Trophoblast cell (in vitro differentiated cells and primary cell): ENCODE measurements at regions not wholly inside any gene's neighbourhood (a gene's known extent, or its start where the extent isn't known, plus 50 kb on each side); places are given as distances from the start of the nearest gene placed in this dataset.

Source experiments
- DNase-seq, 2 donors: peaks; one replicate each; pipeline ENCODE4 v3.0.0-alpha.2; 2016
- H2AFZ ChIP-seq: 2 replicates; pipeline ENCODE4 v1.6.1; 2013; ENCODE audit warnings: low read length, moderate library complexity, mild to moderate bottlenecking; ENCODE audit not compliant: insufficient read depth, poor library complexity
- H2AK5ac ChIP-seq: 2 replicates; pipeline ENCODE4 v1.6.1; 2013; ENCODE audit warnings: mild to moderate bottlenecking, low read length
- H2BK120ac ChIP-seq: 2 replicates; pipeline ENCODE4 v1.6.1; 2013; ENCODE audit warnings: low read length, mild to moderate bottlenecking, moderate library complexity; ENCODE audit not compliant: insufficient read depth, poor library complexity
- H2BK12ac ChIP-seq: 2 replicates; pipeline ENCODE4 v1.6.1; 2013; ENCODE audit warnings: mild to moderate bottlenecking, low read length, moderate library complexity
- H2BK5ac ChIP-seq: 2 replicates; pipeline ENCODE4 v1.6.1; 2013; ENCODE audit warnings: low read length, low read depth, moderate library complexity, mild to moderate bottlenecking; ENCODE audit not compliant: poor library complexity
- H3K14ac ChIP-seq: 2 replicates; pipeline ENCODE4 v1.6.1; 2013; ENCODE audit warnings: mild to moderate bottlenecking, low read length
- H3K18ac ChIP-seq: 2 replicates; pipeline ENCODE4 v1.6.1; 2013; ENCODE audit warnings: mild to moderate bottlenecking, low read length
- H3K23ac ChIP-seq: 2 replicates; pipeline ENCODE4 v1.6.1; 2013; ENCODE audit warnings: low read length
- H3K27ac ChIP-seq: 2 replicates; pipeline ENCODE4 v1.5.1; 2013; ENCODE audit warnings: low read depth, mild to moderate bottlenecking, inconsistent platforms, low read length, moderate library complexity
- H3K27me3 ChIP-seq: 2 replicates; pipeline ENCODE4 v1.6.1; 2013; ENCODE audit warnings: inconsistent platforms, mild to moderate bottlenecking, low read length, moderate library complexity; ENCODE audit not compliant: insufficient read depth
- H3K36me3 ChIP-seq, 2 experiments: 1 replicate in 1 of 2; 2 replicates in 1 of 2; pipeline ENCODE4 v1.6.1; 2013; ENCODE audit warnings: low read length in 2 of 2, mild to moderate bottlenecking in 2 of 2, moderate library complexity in 1 of 2; ENCODE audit not compliant: insufficient read depth in 2 of 2, control insufficient read depth in 1 of 2
- H3K4ac ChIP-seq: 2 replicates; pipeline ENCODE4 v1.6.1; 2013; ENCODE audit warnings: low read depth, mild to moderate bottlenecking, low read length, moderate library complexity
- H3K4me1 ChIP-seq, 2 experiments: 1 replicate in 1 of 2; 2 replicates in 1 of 2; pipeline ENCODE4 v1.6.1; 2013; ENCODE audit warnings: low read length in 2 of 2, mild to moderate bottlenecking in 2 of 2, moderate library complexity in 1 of 2; ENCODE audit not compliant: insufficient read depth in 2 of 2, control insufficient read depth in 1 of 2
- H3K4me2 ChIP-seq: 2 replicates; pipeline ENCODE4 v1.6.1; 2013; ENCODE audit warnings: inconsistent platforms, mild to moderate bottlenecking, low read length, moderate library complexity
- H3K4me3 ChIP-seq: 2 replicates; pipeline ENCODE4 v1.5.1; 2013; ENCODE audit warnings: mild to moderate bottlenecking, low read depth, low read length, inconsistent platforms
- H3K79me1 ChIP-seq: one replicate; pipeline ENCODE4 v1.6.1; 2013; ENCODE audit warnings: low read length
- H3K79me2 ChIP-seq: 2 replicates; pipeline ENCODE4 v1.6.1; 2013; ENCODE audit warnings: low read length, mild to moderate bottlenecking; ENCODE audit not compliant: control insufficient read depth, insufficient read depth, poor library complexity
- H3K9ac ChIP-seq: 2 replicates; pipeline ENCODE4 v1.6.1; 2013; ENCODE audit warnings: mild to moderate bottlenecking, low read length
- H3K9me3 ChIP-seq: 2 replicates; pipeline ENCODE4 v1.6.1; 2013; ENCODE audit warnings: low read depth, mild to moderate bottlenecking, control low read depth, inconsistent platforms, low read length; ENCODE audit not compliant: insufficient read depth
- H4K12ac ChIP-seq: 2 replicates; pipeline ENCODE4 v1.6.1; 2013; ENCODE audit warnings: low read depth, mild to moderate bottlenecking, low read length, moderate library complexity
- H4K8ac ChIP-seq: 2 replicates; pipeline ENCODE4 v1.6.1; 2013; ENCODE audit warnings: low read depth, mild to moderate bottlenecking, low read length, moderate library complexity
- H4K91ac ChIP-seq: one replicate; pipeline ENCODE4 v1.6.1; 2013; ENCODE audit warnings: low read depth, mild to moderate bottlenecking, low read length, moderate library complexity
- WGBS: extraction: QIAGEN DNeasy Blood & Tissue Kit; methylation state at CpG from one replicate; pipeline ENCODE4 v1.1.7; 2013; ENCODE audit warnings: missing lambda C conversion rate; ENCODE audit not compliant: insufficient read length, insufficient coverage; ENCODE audit errors: extremely low coverage; 5-methylcytosine and 5-hydroxymethylcytosine counted together

- Histone ChIP-seq H4K8ac (no peak overlapping the region), H3K27ac (no peak overlapping the region), H3K4me3 (no peak overlapping the region), H2AK5ac (no peak overlapping the region), H2BK5ac (no peak overlapping the region), H4K12ac (no peak overlapping the region), H3K4me2 (no peak overlapping the region), H3K27me3 (no peaks in the 10 kb centered on the region), H3K4ac (no peak overlapping the region), H3K23ac (no peak overlapping the region), H4K91ac (no peak overlapping the region), H3K9ac (no peak overlapping the region), H3K9me3 (no peaks in the 10 kb centered on the region), H2AFZ (no peak overlapping the region), H3K14ac (no peak overlapping the region), H3K36me3 (no peaks in the 10 kb centered on the region), H2BK120ac (no peak overlapping the region), H2BK12ac (no peak overlapping the region), H3K18ac (no peak overlapping the region), H3K4me1 (no peaks in the 10 kb centered on the region), H3K79me2 (no peaks in the 10 kb centered on the region), H3K79me1 (no peaks in the 10 kb centered on the region)
- DNase-seq: no peak
- no CpG with 5 or more reads among the region's 2 CpGs for WGBS
Observed at GRCh38 chr4:126109836-126110235, 795.1 kb downstream of the FAT4 start.

DNA sequence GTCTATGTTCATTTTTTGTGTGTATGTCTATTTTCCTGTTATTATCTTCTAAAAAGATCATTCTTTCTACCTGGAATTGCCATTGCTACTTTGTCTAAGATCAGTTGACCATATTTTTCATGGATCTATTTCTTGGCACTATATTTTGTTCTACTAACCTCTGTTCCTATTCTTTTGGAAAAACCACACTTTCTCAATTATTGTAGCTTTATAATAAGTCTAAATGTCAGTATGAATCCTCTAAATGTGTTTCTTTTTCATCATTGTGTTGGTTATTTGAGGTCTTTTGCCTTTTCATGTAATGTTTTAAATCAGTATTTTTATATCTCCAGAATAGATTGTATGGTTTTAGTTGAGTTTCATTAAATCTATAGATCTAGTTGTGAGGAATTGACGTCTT lies 798.3 kb downstream of the FAT4 start:
- no peak overlapping the region for H3K4me2 ChIP-seq
- no CpG with 5 or more reads among the region's 1 CpG for WGBS

GRCh38 chr4:126123611-126124325 lies 809.0 kb downstream of the FAT4 start:
- Histone ChIP-seq H3K9ac (no peak overlapping the region), H3K9me3 (no peaks in the 10 kb centered on the region), H4K8ac (no peak overlapping the region), H2AFZ (no peak overlapping the region), H3K18ac (no peak overlapping the region), H3K36me3 (no peaks in the 10 kb centered on the region), H3K4me1 (no peaks in the 10 kb centered on the region), H3K79me1 (no peaks in the 10 kb centered on the region), H4K91ac (no peak overlapping the region), H3K79me2 (no peaks in the 10 kb centered on the region), H4K12ac (no peak overlapping the region), H3K27ac (no peak overlapping the region), H3K4me2 (no peak overlapping the region), H3K23ac (no peak overlapping the region), H2BK5ac (no peak overlapping the region), H2AK5ac (no peak overlapping the region), H2BK120ac (no peak overlapping the region), H3K27me3 (no peaks in the 10 kb centered on the region), H3K4me3 (no peak overlapping the region), H2BK12ac (no peak overlapping the region), H3K4ac (no peak overlapping the region), H3K14ac (no peak overlapping the region)
- WGBS: no CpG with 5 or more reads among the region's 1 CpG
- DNase-seq: no peak

More for the DNA sequence above, 798.3 kb downstream of the FAT4 start:
- Histone ChIP-seq H2BK5ac (no peak overlapping the region), H3K36me3 (no peaks in the 10 kb centered on the region), H3K4ac (no peak overlapping the region), H3K9me3 (no peaks in the 10 kb centered on the region), H3K4me3 (no peak overlapping the region), H4K12ac (no peak overlapping the region), H3K79me2 (no peaks in the 10 kb centered on the region), H3K14ac (no peak overlapping the region), H3K79me1 (no peaks in the 10 kb centered on the region), H3K23ac (no peak overlapping the region), H2BK120ac (no peak overlapping the region), H2AFZ (no peak overlapping the region), H3K9ac (no peak overlapping the region), H4K91ac (no peak overlapping the region), H3K4me1 (no peaks in the 10 kb centered on the region), H2BK12ac (no peak overlapping the region), H3K18ac (no peak overlapping the region), H2AK5ac (no peak overlapping the region), H3K27me3 (no peaks in the 10 kb centered on the region), H3K27ac (no peak overlapping the region), H4K8ac (no peak overlapping the region)
- DNase-seq: no peak

DNA sequence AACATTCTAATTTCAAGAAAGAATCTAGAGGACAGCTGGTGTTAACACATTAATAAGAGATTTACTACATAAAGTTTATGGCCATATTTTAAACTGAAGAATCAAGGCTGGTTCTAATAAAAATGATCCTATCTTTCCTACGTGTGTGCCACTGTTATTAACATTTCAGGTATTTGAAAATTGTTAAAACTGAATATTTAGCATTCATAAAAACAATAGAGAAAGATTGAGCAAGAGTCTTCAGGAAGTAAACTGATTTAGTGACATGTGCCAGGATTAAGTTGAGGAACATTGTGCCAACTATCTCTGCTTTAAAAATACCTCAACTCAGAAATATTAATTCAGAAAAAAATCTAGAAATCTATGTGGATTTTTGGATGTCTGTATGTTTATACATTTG lies 810.1 kb downstream of the FAT4 start:
- Histone ChIP-seq H2AFZ (no peak overlapping the region), H2BK120ac (no peak overlapping the region), H3K79me1 (no peaks in the 10 kb centered on the region), H2BK5ac (no peak overlapping the region), H3K4me3 (no peak overlapping the region), H3K9ac (no peak overlapping the region), H2BK12ac (no peak overlapping the region), H3K36me3 (no peaks in the 10 kb centered on the region), H3K9me3 (no peaks in the 10 kb centered on the region), H4K91ac (no peak overlapping the region), H3K79me2 (no peaks in the 10 kb centered on the region), H3K18ac (no peak overlapping the region), H3K4ac (no peak overlapping the region), H3K4me2 (no peak overlapping the region), H3K23ac (no peak overlapping the region), H3K4me1 (no peaks in the 10 kb centered on the region), H4K8ac (no peak overlapping the region), H3K27me3 (no peaks in the 10 kb centered on the region), H4K12ac (no peak overlapping the region), H3K27ac (no peak overlapping the region), H3K14ac (no peak overlapping the region), H2AK5ac (no peak overlapping the region)
- no peak for DNase-seq
- WGBS: no CpG with 5 or more reads among the region's 1 CpG
